ENCODE measurements at regions not wholly inside any gene's neighbourhood (a gene's known extent, or its start where the extent isn't known, plus 50 kb on each side); places are given as distances from the start of the nearest gene placed in this dataset.

DNA sequence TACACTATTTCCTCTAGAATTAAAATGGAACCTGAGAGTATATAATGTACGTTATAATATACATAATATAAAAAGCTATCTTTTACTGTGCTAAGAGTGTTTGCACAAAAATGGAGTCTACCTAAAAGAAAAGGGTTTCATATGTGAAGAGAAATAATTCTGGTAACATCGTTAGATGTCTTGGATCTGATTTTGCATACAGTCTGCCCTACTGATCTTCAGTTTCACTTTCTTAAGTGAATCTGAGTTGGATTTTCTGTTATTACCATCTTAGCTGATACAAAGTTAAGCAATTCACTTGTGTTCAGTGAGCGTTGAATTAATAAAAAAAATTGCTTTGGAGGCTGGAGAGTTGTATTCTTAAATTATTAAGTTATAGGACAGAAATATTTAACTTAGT, 502.1 kb upstream of the TMEFF2 start:
- TF ChIP-seq, protein P1, sequence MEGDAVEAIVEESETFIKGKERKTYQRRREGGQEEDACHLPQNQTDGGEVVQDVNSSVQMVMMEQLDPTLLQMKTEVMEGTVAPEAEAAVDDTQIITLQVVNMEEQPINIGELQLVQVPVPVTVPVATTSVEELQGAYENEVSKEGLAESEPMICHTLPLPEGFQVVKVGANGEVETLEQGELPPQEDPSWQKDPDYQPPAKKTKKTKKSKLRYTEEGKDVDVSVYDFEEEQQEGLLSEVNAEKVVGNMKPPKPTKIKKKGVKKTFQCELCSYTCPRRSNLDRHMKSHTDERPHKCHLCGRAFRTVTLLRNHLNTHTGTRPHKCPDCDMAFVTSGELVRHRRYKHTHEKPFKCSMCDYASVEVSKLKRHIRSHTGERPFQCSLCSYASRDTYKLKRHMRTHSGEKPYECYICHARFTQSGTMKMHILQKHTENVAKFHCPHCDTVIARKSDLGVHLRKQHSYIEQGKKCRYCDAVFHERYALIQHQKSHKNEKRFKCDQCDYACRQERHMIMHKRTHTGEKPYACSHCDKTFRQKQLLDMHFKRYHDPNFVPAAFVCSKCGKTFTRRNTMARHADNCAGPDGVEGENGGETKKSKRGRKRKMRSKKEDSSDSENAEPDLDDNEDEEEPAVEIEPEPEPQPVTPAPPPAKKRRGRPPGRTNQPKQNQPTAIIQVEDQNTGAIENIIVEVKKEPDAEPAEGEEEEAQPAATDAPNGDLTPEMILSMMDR (conservative IDR thresholded peaks at IDR 0.05): no peak
- TF ChIP-seq EZH2 (IDR thresholded peaks at IDR 0.05; ENCODE audit: low read depth): no peak

Measured in PC-9 (cell line).